Stimulated activated CD4-positive, alpha-beta T cell treated with anti-CD3 and anti-CD28 coated beads, Interleukin-4, amount 100 ng/mL, for 1 hour (primary cell): ENCODE measurements at regions not wholly inside any gene's neighbourhood (a gene's known extent, or its start where the extent isn't known, plus 50 kb on each side); places are given as distances from the start of the nearest gene placed in this dataset.

ENCODE experiments used
- DNase-seq: peaks from one replicate; pipeline ENCODE4 v3.0.0-alpha.2; 2020

DNA sequence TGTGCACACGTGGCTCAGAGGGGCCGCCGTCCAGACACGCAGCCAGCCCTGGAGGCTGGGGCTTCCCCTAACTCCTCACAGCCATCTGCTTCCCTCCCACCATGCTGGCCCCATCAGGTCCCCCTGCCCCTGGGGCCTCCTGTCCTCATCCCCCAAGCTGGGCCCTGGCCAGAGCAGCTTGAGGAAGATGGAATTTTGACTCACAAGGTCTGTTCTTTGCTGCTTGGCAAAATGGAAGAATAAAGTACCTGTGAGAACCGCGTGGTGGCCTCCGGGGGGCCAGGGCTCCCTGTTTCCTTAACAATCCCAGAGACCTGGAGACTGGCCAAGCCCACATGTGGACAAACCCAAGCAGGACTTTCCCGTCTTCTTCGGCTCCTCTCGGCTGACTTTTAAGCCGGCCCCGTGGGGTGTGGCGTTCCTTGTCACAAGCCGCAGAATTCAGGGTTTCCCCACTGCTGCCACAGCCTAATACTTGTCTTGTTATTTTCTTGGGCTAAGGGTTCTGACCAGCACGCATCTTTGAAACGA, 872.8 kb downstream of the BRD1 start:
- DNase-seq = no peak

DNA sequence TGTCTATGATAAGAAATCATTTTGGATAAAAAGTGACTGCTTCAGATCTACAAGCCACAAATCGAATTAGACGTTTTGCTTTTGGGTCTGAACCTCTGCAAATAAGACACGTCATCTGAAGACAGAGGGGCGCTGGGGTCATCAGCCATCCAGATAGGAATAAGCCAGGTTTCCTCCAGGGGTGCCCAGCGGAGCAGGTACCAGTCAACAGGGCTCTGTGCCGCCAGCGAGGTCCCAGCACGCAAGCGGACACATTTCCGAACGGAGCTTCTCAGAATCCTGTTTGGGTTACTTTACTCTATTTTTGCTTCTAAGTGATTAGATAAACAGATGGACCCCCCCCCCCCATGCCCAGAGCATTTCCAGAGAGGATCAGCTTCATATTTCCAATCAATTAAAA, 873.8 kb downstream of the BRD1 start:
- no peak for DNase-seq

DNA sequence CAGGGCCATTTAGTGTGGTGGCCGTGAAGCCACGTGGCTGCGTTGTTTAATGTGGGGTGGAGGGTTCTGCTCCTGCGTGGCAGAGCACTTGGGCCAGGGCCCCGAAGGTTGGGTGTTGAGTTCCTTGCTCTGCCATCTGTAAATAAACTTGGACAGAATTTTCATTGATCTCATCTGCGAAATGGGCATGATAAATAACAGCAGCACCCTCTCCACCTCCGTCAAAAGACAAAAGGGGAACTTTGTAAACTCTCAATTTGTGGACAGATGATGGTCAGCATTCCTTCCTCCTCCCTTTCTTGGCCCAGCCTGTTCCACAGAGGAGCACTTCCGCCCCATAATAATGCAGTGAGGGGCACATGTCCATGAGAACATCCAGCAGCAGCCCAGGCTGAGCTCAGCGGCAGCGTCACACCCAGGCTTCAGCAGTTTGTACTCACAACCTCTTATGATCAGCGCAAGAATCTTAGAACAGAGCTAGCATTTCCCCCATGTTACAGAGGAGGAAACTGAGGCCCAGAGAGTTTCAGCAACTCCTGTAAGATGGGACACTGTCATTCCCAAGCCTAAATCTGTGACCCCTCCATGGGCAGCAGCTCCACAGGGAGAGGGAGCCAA, 874.5 kb downstream of the BRD1 start:
- no peak for DNase-seq

DNA sequence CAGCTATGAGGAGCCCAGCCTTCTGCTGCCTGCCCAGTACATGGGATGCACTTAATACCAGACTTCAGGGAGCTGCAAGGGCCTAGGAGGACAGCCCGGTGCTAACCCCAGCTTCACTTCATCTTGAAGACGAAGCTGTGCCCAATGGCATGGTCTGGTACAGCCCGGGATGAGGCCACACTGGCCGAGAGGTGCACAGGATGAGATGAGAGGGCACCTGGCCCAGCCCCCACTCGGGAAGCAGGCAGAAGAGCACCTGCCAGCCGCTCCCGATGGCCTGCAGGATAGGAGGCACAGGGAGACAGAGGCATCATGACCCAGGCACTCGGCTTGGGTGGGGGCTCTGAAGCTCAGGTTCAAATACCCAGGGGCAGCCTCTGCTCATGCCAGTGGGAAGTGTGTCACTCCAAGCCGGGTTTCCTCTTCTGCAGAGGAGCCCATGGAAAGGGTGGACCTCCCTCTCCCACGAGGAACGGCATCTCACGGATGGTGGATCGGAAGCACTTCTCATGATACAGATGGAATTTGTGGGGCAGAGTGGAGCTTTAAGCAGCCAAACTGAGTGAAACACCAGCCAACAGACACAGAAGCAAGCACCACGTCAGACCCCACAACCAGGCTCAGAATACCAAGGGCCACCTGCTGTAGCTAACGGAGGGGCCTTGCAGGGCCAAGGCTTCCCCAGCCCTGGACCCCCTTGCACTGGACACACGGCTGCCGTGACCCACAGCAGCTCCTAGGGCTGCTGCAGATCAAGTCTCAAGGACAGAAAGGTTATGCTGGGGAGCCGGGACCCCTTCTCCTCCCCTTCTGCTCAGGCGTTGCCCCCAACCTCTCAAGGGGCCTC, 875.2 kb downstream of the BRD1 start:
- no peak for DNase-seq

DNA sequence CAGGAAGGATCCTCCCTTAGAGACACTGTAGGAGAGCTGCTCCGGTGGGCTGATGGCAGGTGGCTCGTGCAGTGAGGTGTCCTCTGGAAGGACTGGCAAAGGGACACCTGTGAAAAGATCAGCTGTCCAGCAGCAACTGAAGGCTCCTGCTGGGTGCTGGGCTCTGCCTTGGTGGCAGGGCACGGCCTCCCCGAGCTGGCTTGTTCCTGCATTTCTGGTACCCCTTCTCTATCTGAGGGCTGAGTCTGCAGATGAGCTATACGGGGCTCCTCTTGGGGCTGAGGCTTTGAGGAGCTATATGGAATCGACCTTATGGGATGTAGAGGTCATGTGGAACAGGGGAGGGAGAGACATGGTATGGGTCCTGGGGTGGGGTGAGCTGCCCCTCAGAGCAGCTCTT, 875.8 kb downstream of the BRD1 start:
- DNase-seq = no peak

DNA sequence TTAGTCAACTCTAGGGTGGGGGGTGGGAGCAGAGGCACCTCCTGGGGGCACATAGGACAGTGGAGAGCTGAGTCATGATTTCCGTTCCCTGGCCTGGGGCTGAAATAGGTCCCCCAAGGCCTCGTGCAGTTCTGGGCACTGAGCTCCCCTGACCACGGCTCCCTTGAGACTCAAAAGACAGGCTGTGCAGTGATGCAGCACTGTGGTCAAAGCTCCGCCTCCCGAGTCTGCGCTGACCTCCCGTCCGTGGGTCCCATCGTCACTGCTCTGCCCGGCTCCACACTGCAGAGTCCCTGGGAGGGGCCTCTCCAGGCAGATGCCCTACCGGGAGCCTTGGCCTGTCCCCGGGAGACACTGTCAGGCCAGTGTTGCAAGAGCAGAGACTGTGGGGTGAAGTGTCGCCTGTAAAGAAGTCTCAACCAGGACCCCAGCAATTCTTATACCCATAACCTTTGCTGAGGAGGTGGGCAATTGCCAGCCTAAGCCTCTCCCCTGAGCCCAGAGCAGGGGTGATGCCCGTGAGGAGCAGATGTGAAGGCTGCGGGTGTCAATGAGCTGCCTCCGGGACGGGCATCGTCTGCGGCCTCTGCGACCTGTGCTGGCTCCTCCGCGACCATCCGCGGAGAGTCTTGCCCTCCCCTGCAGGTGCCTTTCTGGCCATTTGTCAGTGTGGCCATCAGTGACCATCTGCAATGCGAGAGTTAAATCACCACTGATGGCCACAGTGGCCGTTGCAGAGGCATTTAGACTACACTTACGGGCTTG, 877.3 kb downstream of the BRD1 start:
- no peak for DNase-seq

DNA sequence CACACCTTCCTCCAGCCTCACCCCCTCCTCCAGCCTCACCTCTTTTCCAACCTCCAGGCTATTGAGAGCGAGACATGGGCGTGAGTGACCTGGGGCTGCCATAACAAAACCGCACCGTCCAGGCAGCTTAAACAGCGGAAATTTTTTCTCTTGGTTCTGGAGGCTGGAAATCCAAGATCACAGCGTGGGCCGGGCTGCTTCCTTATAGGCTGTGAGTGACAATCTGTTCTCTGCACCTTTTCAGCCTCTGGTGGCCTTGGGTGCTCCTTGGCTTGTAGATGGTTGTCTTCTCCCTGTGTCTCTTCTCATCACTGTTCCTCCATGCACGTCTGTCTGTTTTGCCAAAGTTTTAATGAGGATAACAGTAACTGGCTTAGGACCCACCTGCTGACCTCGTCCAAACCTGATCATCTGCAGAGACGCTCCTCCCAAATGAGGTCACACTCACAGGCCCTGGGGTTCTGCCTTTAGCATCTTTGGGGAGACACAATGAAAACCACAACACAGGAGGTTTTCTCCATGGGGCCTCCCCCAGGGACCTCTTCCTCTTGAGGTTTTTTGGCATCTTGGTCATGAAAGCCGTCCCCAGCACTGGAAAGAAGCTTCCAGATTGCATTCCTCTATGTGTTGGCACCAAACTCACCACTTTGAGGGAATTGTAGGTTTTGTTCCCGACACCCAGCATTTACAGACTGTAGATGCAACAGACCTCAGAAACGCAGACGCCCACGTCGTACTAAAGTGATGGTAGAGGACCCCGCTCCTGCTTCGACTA, 878.1 kb downstream of the BRD1 start:
- no peak for DNase-seq

DNA sequence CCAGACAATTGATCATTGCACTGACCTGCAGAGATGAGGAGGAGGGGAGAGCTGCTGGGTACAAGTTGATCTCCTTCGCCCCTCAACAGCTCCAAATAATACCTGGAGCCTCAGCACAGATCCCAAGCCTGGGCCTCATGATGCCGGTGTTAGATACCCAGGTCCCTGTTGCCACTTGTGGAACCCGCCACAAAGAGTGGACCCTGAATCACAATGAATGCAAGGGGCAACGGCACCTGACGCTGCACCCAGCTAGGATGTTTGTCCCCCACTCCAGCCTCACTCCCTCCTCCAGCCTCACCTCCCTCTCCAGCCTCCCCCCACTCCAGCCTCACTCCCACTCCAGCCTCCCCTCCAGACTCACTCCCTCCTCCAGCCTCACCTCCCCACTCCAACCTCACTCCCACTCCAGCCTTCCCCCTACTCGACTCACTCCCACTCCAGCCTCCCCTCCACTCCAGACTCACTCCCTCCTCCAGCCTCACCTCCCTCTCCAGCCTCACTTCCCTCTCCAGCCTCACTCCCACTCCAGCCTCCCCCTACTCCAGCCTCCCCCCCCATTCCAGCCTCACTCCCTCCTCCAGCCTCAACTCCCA, 879.0 kb downstream of the BRD1 start:
- DNase-seq = no peak

DNA sequence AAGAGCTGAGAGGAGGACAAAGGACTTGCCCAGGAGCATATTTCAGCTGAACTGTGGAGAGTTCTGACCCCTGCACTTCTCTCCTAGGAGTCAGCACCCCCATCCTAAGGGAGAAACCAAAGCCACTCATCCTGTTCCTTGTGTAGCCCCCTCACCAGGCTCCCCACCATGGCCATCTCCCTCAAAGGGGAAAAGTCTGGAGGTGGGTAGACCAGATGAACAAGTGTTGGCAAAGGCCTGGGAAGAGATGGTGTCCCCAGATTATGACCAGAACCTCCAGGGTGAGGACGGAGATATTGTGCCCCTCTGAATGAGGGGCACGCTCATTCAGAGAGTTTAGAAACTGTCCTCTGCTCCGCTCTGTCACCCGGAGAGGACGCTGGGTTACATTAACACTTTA, 880.0 kb downstream of the BRD1 start:
- no peak for DNase-seq

DNA sequence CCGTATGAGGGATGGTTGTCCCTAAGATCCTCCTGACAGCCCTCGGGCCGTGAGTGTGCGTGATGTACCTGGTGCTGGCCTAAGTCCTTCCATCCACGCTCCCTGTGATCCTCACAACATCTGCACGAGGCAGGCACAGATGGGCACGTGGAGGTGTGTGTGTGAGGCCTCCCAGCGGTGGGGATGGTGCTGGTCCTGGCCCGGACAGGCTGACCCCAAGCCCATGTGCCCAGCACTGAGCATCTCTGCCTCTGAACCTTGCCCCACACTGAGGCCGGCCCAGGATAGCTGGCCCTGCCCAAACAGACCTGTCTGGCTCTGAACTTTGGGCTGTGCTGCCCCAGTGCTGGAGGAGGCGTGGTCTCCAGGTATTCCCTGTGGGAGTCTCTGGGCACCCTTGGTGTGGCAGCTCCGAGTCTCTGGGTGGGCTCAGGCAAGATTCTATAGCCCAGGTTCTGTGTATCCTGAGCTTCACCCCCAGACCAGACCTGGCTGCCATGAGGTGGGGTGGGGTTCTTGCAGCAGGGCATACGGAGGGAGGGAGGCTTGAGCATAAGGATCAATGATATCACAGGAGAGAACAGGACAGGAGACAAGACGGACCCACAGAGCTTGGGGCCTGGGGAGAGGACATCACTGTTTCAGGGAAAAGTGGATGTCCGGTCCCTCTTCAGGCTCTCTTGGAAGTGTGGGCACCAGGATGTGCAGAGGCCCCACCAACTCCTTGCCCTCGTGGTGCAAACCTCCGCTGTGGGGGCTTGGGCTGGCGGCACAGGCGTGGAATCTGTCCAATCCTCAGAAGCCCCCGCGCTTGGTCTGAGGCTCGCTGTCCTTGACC, 881.8 kb downstream of the BRD1 start:
- DNase-seq = no peak

DNA sequence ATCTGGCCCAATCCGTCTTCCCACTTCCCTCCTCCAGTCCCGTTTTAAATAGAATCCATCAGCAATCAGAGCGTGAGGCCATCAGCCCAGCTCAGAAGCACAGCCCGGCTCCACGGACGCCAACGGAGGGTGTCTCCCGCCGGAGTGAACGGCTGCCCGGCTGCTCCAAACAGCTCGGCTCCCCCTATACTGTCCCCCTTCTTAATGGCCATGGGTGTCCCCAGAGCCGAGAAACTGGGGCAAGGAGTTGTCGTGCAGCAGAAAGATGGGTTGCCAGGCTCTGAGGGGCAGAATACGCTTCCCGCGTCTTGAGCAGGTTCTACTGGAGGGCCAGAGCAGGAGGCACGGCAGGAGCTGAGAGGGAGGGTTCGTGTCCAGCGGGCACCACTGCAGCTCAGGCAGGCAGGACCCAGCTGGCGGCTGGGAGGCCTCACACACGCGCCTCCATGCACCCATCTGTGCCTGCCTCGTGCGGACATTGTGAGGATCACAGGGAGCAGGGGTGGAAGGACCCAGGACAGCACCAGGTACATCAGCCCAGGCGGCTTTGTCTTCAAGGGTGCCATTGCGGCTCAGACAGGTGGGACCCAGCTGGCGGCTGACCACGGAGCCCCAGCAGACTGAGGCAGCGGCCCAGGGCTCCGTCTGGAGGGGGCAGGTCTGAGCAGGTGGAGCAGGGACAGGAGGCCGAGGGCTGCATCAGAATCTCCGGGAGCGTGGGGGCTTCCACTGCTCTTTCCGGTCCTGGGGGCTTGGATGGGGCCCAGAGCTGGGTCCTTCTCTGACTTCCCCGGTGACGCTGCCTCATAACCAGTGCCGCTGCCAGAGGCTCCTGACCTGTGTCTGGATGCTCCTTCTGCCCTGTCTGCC, 882.7 kb downstream of the BRD1 start:
- no peak for DNase-seq

DNA sequence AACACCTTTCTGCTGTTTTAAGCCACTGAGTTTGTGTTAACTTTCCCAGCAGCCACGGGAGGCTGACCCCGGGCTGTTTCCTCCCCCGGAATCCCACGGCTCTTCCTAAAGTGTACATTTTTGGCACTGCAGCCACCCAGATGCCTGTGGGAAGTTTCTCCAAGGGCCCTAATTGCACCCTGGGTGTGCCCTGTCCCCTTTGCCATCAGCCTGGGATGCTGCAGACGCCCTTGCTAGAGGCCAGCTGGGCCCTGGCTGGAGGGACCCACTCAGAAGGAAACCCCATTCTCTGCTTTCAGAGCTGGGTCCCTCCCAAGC, 883.3 kb downstream of the BRD1 start:
- DNase-seq = no peak

DNA sequence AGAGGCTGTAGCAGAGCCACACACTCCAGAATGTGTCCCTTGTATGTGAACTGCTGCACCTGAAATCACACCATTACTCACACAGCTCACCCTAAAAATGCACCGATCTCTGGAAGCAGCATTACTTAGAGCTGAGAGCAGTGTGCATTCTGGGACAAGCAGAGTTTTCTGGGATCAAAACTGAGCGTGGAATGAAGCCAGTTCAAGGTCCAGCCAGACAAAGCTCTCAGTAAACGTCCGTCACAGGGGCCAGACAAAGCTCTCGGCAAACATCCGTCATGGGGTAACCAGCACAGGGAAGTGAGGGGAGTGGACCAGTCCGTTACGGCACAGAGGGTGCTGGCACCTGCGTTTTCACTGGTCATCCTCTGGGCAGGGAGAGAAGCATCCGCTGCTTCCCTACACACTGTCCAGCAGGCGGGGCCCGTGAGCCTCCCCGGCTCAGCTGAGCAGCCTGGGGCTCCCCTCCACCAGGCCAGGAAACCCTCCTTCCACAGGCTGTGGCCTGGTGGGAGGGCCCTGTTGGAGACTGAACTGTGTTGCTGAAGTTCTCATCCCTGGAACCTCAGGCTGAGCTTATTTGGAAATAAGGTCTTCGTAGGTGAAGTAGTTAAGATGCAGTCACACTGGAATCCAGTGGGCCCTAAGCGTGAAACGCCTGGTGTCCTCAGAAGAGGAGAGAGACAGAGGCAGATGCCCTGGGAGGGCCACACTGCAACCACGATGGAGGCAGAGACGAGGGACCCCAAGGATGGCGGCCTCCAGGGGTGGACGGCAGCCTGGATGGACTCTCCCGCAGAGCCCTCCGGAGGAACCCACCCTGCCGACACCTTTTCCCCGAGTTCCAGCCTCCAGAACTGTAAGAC, 883.9 kb downstream of the BRD1 start:
- no peak for DNase-seq

DNA sequence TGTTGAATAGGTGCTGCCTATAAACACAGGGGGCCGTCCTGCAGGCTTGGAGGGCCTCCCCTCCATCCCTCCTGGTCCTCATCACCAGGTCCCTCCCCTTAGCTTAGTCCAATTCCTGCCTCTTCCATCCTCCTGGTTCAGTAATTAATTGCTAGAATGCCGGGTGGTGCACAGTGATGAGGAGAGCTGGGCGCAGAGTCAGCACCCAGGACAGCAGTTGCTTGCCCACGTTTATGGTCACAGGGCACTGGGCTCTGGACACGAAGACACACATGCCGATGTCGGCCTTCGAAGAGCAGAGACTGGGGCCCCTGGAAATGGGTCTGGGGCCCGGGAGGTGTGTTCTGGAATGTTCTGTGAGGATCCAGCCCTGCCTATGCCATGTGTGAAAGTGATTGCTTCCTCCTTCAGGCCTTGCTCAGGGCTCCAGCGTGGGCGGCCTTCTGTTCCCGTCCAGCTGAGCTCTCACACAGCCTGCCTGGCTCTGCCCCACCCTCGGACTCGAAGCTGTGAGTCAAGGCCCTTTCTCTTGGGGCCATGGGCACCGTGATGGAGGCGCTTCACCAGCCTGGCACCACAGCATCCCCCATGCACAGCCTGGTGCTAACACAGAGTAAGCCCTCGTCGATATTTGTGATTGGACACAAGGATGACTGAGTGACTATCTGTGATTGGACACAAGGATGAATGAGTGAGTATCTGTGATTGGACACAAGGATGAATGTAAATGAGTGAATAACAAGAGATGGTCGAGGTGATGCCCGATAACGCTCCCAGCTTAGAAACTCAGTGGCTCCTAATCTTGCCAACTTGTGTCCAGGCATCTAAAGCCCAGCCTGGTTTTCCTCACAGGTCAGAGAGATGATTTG, 884.7 kb downstream of the BRD1 start:
- no peak for DNase-seq

DNA sequence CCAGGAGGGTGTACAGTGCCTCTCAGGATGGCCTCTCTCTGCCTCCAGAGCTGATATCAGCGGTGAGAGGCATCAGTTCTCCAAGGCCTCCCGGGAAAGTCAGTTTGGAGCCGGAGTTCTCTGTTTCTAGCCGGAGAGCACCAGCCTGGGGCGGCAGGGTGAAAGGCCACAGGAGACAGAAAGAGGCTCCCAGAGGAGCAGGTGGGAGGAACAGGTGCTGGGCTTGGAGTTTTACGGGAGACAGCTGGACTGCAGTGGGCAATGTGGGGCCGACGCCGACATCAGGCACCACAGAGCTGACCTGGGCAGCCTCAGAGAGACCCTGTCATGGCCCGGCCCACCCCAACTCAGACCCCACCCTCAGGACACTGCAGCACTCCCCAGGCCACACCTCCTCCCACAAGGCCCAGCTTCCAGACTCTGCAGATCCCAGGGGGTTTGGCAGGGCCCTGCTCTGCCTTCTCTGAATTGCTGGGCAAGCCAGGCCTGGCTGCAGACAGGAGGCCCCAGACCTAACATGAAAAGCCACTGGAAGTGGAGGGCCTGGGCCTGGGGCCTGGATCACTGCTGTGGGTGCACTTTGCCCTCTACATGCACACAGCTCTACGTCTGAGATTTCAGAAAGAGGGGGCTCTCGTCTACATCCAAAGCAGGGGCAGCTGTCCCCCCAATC, 885.6 kb downstream of the BRD1 start:
- no peak for DNase-seq

DNA sequence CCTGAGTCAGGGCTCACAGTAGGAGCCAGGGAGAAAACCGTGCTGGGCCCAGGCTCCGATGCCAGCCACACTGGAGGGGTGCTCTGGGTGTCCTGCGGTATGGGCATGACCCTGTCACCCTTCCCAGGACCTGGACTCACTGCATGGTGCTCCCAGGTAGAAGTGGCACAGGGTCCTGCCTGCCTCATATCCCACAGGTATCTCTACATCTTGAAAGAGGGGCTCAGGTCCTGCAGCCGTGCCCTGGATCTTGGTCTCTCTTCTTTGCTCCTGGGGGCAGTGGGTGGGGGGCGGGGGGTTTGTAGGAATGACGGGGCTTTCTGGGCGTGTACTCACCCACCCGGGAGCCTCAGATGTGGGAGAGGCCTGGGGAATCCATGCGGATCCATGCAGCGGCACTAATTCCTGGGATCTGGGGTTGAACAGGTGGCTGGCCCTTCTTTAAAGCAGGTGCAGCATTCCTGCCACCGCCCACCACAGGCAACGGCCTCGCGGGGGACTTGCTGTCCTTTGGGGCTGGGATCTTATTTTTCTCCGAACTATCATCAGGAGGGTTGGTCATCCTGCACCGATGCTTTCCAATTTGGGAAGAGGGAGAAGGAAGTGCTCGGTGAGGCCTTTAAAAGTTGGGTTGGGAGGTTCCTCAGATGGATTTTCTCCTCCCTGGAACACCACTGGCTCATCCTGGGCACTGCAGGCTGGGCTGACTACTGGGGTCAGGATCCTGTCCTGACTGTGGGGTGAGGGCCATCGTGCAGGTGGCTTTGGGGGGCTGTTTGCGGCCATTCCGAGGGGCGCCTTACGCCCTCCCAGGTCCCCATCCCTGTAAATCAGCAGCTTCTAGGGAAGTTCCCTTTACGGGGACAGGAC, 886.4 kb downstream of the BRD1 start:
- no peak for DNase-seq
